ENCODE measurements at regions not wholly inside any gene's neighbourhood (a gene's known extent, or its start where the extent isn't known, plus 50 kb on each side); places are given as distances from the start of the nearest gene placed in this dataset.

DNA sequence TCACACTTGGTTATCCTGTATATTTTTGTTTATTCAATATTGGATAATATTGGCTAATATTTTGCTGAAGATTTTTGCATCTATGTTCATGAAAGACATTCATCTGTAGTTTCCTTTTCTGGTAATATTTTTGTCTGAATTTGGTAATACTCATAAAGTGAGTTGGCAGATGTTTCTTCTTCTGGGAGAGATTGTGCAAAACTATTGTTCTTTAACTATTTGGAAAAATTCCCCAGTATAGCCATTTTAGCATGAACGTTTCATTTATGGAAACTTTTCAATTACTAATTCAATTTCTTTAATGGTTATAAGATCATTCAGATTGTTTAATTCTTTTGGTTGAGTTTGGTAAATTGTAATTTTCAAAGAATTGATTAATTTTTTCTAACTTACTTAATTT is 560.8 kb upstream of the FZD8 start:
- TF ChIP-seq, protein P1, sequence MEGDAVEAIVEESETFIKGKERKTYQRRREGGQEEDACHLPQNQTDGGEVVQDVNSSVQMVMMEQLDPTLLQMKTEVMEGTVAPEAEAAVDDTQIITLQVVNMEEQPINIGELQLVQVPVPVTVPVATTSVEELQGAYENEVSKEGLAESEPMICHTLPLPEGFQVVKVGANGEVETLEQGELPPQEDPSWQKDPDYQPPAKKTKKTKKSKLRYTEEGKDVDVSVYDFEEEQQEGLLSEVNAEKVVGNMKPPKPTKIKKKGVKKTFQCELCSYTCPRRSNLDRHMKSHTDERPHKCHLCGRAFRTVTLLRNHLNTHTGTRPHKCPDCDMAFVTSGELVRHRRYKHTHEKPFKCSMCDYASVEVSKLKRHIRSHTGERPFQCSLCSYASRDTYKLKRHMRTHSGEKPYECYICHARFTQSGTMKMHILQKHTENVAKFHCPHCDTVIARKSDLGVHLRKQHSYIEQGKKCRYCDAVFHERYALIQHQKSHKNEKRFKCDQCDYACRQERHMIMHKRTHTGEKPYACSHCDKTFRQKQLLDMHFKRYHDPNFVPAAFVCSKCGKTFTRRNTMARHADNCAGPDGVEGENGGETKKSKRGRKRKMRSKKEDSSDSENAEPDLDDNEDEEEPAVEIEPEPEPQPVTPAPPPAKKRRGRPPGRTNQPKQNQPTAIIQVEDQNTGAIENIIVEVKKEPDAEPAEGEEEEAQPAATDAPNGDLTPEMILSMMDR (conservative IDR thresholded peaks at IDR 0.05): no peak
- no peak for TF ChIP-seq ZFX (IDR thresholded peaks at IDR 0.05)

Data from C4-2B (cell line).